Panc1 (cell line): ENCODE measurements at regions not wholly inside any gene's neighbourhood (a gene's known extent, or its start where the extent isn't known, plus 50 kb on each side); places are given as distances from the start of the nearest gene placed in this dataset.

ENCODE experiments used
- CTCF ChIP-seq: fragments of 450-650 bp; IDR thresholded peaks from 2 replicates; pipeline ENCODE4 v1.5.1; 2017; ENCODE audit warnings: mild to moderate bottlenecking
- POLR2AphosphoS5 ChIP-seq: IDR thresholded peaks from 2 replicates; pipeline ENCODE4 v1.6.1; 2012; ENCODE audit warnings: mild to moderate bottlenecking, low read depth, low read length, moderate library complexity
- REST ChIP-seq, 2 experiments: IDR thresholded peaks; 2 replicates each; pipeline ENCODE4 v1.6.1; 2011 to 2012; ENCODE audit warnings: low read depth in 2 of 2, control low read depth in 1 of 2, low read length in 1 of 2, mild to moderate bottlenecking in 1 of 2, moderate library complexity in 1 of 2; ENCODE audit not compliant: insufficient read depth in 1 of 2
- TCF7L2 ChIP-seq: IDR thresholded peaks from 2 replicates; pipeline ENCODE4 v1.6.1; 2011; ENCODE audit warnings: mild to moderate bottlenecking, low read depth, low read length, inconsistent platforms

GRCh38 chr15:88711806-88712205 is 73.0 kb downstream of the ISG20 start:
- TF ChIP-seq CTCF: no peak
- TF ChIP-seq POLR2AphosphoS5: no peak
- TF ChIP-seq REST (IDR thresholded peaks at IDR 0.05; ENCODE audit: insufficient read depth in 1 of 2, low read depth in 2 of 2, low read length in 1 of 2): no peak
- TF ChIP-seq TCF7L2: no peak
